Vagina (tissue), 2 donors: ENCODE measurements at regions not wholly inside any gene's neighbourhood (a gene's known extent, or its start where the extent isn't known, plus 50 kb on each side); places are given as distances from the start of the nearest gene placed in this dataset.
"Not testable (repeated sequence)": the region's sequence is repeated elsewhere in the genome, so short reads cannot be mapped to it uniquely, and the experiment has no call there.

Source experiments
- DNase-seq, 2 donors: peaks; one replicate each; pipeline ENCODE4 v3.0.0-alpha.2; 2017; ENCODE audit errors: extremely low spot score in 2 of 2
- H3K27ac ChIP-seq: fragments of 200-600 bp; sonication (generic); one replicate; pipeline ENCODE4 v1.5.1; 2019
- H3K27me3 ChIP-seq: fragments of 200-600 bp; sonication (generic); one replicate; pipeline ENCODE4 v1.5.1; 2019
- H3K36me3 ChIP-seq, 2 donors: fragments of 200-600 bp; sonication (generic); one replicate each; pipeline ENCODE4 v1.5.1; 2017 to 2019
- H3K4me1 ChIP-seq: fragments of 200-600 bp; sonication (generic); one replicate; pipeline ENCODE4 v1.5.1; 2019
- H3K4me3 ChIP-seq, 2 donors: fragments of 200-600 bp; sonication (generic); 1 replicate in 1 of 2; 2 replicates in 1 of 2; pipeline ENCODE4 v1.5.1; 2016 to 2019
- H3K9me3 ChIP-seq: fragments of 200-600 bp; sonication (generic); one replicate; pipeline ENCODE4 v1.5.1; 2019
- CTCF ChIP-seq, 3 experiments: fragments of 450-650 bp in 2 of 3; fragments of 200-600 bp in 1 of 3; sonication (generic) in 1 of 3; IDR thresholded peaks; one replicate each; pipeline ENCODE4 v1.5.1; 2017 to 2019; ENCODE audit warnings: antibody characterized with exemption in 3 of 3, mild to moderate bottlenecking in 2 of 3, moderate library complexity in 2 of 3
- POLR2A ChIP-seq, 2 donors: fragments of 450-650 bp; IDR thresholded peaks; one replicate each; pipeline ENCODE4 v1.6.1; 2017; ENCODE audit warnings: antibody characterized with exemption in 2 of 2, mild to moderate bottlenecking in 2 of 2, moderate library complexity in 2 of 2
- POLR2AphosphoS5 ChIP-seq, 2 donors: sonication (generic); formaldehyde crosslinking; IDR thresholded peaks; one replicate each; pipeline ENCODE4 v1.9.0; 2017; ENCODE audit warnings: antibody characterized with exemption in 2 of 2, mild to moderate bottlenecking in 2 of 2, low read depth in 1 of 2; ENCODE audit not compliant: insufficient read depth in 1 of 2
- intact Hi-C: fragments of 100-400 bp; cut with DNase I; formaldehyde crosslinking; loops from one replicate; pipeline ENCODE4 v1.15.1; 2023

- TF ChIP-seq POLR2AphosphoS5 (IDR thresholded peaks at IDR 0.05; ENCODE audit: insufficient read depth in 1 of 2, low read depth in 1 of 2), result no peak
- TF ChIP-seq CTCF (IDR thresholded peaks at IDR 0.05), result no peak
- TF ChIP-seq POLR2A (IDR thresholded peaks at IDR 0.05), result no peak
- no peaks in the 10 kb centered on the region for H3K9me3 ChIP-seq
- intact Hi-C loops, result no loop called here
- no peaks in the 10 kb centered on the region for H3K36me3 ChIP-seq
- H3K27me3 ChIP-seq, result no peaks in the 10 kb centered on the region
- H3K4me1 ChIP-seq, result no peaks in the 10 kb centered on the region
- H3K4me3 ChIP-seq, result no peak overlapping the region
- H3K27ac ChIP-seq, result no peak overlapping the region
- no peak for DNase-seq
These were observed 300.9 kb upstream of the NPSR1 start for GRCh38 chr7:34357068-34357467.

DNA sequence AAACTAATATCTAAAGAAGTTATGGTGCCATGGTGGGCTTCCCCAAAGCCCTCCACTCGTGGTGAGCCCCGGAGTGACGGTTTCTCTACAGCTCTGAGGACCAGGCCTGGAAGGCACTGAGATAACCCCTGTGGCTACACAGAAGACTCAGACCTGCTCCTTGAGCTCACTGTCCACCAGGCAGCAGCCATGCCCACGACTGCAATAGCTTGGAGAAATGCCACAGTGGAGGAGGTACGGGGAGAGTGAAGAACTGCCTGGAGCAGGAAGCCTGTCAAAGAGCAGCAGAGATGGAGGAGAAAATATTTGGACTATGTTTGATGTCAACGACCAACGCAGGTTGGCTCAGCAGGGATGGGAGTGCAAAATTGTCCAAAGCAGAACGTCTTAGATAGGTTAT lies 300.1 kb upstream of the NPSR1 start:
- H3K27me3 ChIP-seq, result no peaks in the 10 kb centered on the region
- intact Hi-C loops, result no loop called here
- TF ChIP-seq CTCF (IDR thresholded peaks at IDR 0.05) (no peak), POLR2AphosphoS5 (IDR thresholded peaks at IDR 0.05; ENCODE audit: insufficient read depth in 1 of 2, low read depth in 1 of 2) (no peak)
- H3K9me3 ChIP-seq, result no peaks in the 10 kb centered on the region
- no peaks in the 10 kb centered on the region for H3K4me1 ChIP-seq
- H3K27ac ChIP-seq, result no peak overlapping the region
- no peak overlapping the region for H3K4me3 ChIP-seq
- no peaks in the 10 kb centered on the region for H3K36me3 ChIP-seq
- DNase-seq, result no peak

DNA sequence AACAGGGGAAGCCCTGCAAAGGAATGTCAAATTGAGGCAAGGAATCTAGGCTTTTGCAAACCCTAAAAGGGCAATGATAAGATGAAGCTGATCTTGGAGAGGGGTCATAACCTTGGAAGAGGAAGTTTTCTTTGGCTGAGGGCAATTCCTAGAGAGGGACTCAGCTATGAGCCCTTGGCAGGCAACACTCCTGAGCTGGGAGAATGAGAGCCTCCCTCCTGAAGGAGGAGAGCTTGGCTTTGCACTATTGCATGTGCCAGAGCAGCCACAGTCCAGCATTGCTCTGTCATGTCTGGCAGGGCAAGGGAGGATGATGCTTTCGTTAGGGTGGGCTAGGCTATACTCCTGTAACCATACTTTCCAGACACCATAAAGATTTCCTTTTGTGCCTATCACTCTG lies 299.4 kb upstream of the NPSR1 start:
- H3K4me3 ChIP-seq, H3K9me3 ChIP-seq, H3K27ac ChIP-seq, DNase-seq, H3K36me3 ChIP-seq, intact Hi-C loops, H3K27me3 ChIP-seq, H3K4me1 ChIP-seq: not testable (repeated sequence)

- no peak for DNase-seq
- H3K4me3 ChIP-seq, result no peak overlapping the region
- H3K27me3 ChIP-seq, result no peaks in the 10 kb centered on the region
- no peaks in the 10 kb centered on the region for H3K36me3 ChIP-seq
- no peaks in the 10 kb centered on the region for H3K9me3 ChIP-seq
- TF ChIP-seq POLR2AphosphoS5 (IDR thresholded peaks at IDR 0.05; ENCODE audit: insufficient read depth in 1 of 2, low read depth in 1 of 2) (no peak), POLR2A (IDR thresholded peaks at IDR 0.05) (no peak), CTCF (IDR thresholded peaks at IDR 0.05) (no peak)
- no peaks in the 10 kb centered on the region for H3K4me1 ChIP-seq
- no peak overlapping the region for H3K27ac ChIP-seq
- intact Hi-C loops, result no loop called here
These were observed 296.3 kb upstream of the NPSR1 start for GRCh38 chr7:34361663-34362250.

DNA sequence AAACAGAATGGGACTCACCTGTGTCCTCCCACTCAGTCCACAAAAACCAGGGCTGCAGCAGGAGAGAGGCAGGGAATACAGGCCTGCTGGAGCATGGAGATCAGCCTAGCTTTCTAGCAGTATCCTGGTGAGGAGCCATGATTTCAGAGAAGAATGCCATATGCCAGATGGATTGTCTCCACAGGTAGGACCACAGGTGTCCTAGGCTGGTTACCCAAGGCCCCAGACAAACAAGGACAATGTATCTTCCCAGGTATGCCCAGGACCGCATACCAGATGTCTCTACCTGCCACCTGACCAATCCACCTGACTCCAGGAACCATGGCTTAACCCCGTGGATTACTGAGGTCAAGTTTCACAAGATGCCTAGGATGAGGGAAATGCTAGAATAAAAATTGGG lies 295.4 kb upstream of the NPSR1 start:
- DNase-seq, result no peak
- Histone ChIP-seq H3K4me3 (no peak overlapping the region), H3K9me3 (no peaks in the 10 kb centered on the region), H3K4me1 (no peaks in the 10 kb centered on the region), H3K27me3 (no peaks in the 10 kb centered on the region), H3K36me3 (no peaks in the 10 kb centered on the region), H3K27ac (no peak overlapping the region)
- TF ChIP-seq POLR2A (IDR thresholded peaks at IDR 0.05), result no peak
- TF ChIP-seq POLR2AphosphoS5 (IDR thresholded peaks at IDR 0.05; ENCODE audit: insufficient read depth in 1 of 2, low read depth in 1 of 2), result no peak
- no peak for TF ChIP-seq CTCF (IDR thresholded peaks at IDR 0.05)
- intact Hi-C loops, result no loop called here

- H3K27ac ChIP-seq, result no peak overlapping the region
- no peaks in the 10 kb centered on the region for H3K27me3 ChIP-seq
- intact Hi-C loops, result no loop called here
- TF ChIP-seq CTCF (IDR thresholded peaks at IDR 0.05) (no peak), POLR2AphosphoS5 (IDR thresholded peaks at IDR 0.05; ENCODE audit: insufficient read depth in 1 of 2, low read depth in 1 of 2) (no peak), POLR2A (IDR thresholded peaks at IDR 0.05) (no peak)
- H3K9me3 ChIP-seq, result no peaks in the 10 kb centered on the region
- H3K4me1 ChIP-seq, result no peaks in the 10 kb centered on the region
- H3K4me3 ChIP-seq, result no peak overlapping the region
- H3K36me3 ChIP-seq, result no peaks in the 10 kb centered on the region
- no peak for DNase-seq
These were observed 293.9 kb upstream of the NPSR1 start for GRCh38 chr7:34364130-34364529.
